Endothelial cell of umbilical vein (primary cell): ENCODE measurements at regions not wholly inside any gene's neighbourhood (a gene's known extent, or its start where the extent isn't known, plus 50 kb on each side); places are given as distances from the start of the nearest gene placed in this dataset.

Source experiments
- BruUV-seq: library from RNA; stranded (reverse); fragments of 400-500 nt; replicated peaks from 2 replicates; lab custom pipeline; 2021; lab: Mats Ljungman, UMichigan
- CTCF ChIA-PET: fragments of 300-600, 350-600 bp; sonication (Branson Sonifier 250); formaldehyde crosslinking; loops from one replicate; lab custom pipeline; 2021; ENCODE audit warnings: antibody characterized with exemption, inconsistent platforms; lab: Charles Lee
- POLR2A ChIA-PET: fragments of 300-600, 350-600 bp; sonication (Branson Sonifier 250); formaldehyde crosslinking; loops from one replicate; lab custom pipeline; 2021; ENCODE audit warnings: antibody characterized with exemption, inconsistent platforms; lab: Charles Lee
- DNase-seq: peaks from one replicate; pipeline ENCODE4 v3.0.0-alpha.2; 2011; ENCODE audit warnings: low read depth, low spot score
- FAIRE-seq: peaks from 2 replicates; lab custom pipeline; 2011; peaks lifted over from hg19 to GRCh38; lab: Jason Lieb, UNC
- H2AFZ ChIP-seq: 2 replicates; pipeline ENCODE4 v1.6.0; 2012; ENCODE audit warnings: low read depth, low read length, control low read depth, inconsistent platforms
- H3K27ac ChIP-seq: 2 replicates; pipeline ENCODE4 v1.5.1; 2011; ENCODE audit warnings: low read depth, mild to moderate bottlenecking, control low read depth, low read length, moderate library complexity; ENCODE audit not compliant: insufficient read depth
- H3K27me3 ChIP-seq, 2 experiments: 2 replicates each; pipeline versions ENCODE4 v1.6.0 to v1.6.1; 2011; ENCODE audit warnings: low read length in 2 of 2, mixed read lengths in 1 of 2; ENCODE audit not compliant: control insufficient read depth in 2 of 2, insufficient read depth in 2 of 2
- H3K36me3 ChIP-seq, 2 experiments: 2 replicates in 1 of 2; 3 replicates in 1 of 2; pipeline ENCODE4 v1.5.1; 2011; ENCODE audit warnings: low read length in 2 of 2, mild to moderate bottlenecking in 1 of 2, moderate library complexity in 1 of 2; ENCODE audit not compliant: control insufficient read depth in 2 of 2, insufficient read depth in 2 of 2; ENCODE audit errors: extremely low read depth in 1 of 2
- H3K4me1 ChIP-seq: 3 replicates; pipeline ENCODE4 v1.5.1; 2011; ENCODE audit warnings: mild to moderate bottlenecking, low read length; ENCODE audit not compliant: control insufficient read depth, insufficient read depth; ENCODE audit errors: extremely low read depth
- H3K4me2 ChIP-seq: 2 replicates; pipeline ENCODE4 v1.6.1; 2011; ENCODE audit warnings: low read length, control low read depth, mixed read lengths; ENCODE audit not compliant: insufficient read depth
- H3K4me3 ChIP-seq, 3 experiments: fragments of 200-600 bp in 1 of 3; sonication (generic), shearing (Covaris generic) in 1 of 3; replicated peaks in 1 of 3; 2 replicates each; pipeline ENCODE4 v1.5.1; 2011 to 2016; ENCODE audit warnings: control low read depth in 3 of 3, low read length in 3 of 3, mild to moderate bottlenecking in 2 of 3, inconsistent platforms in 1 of 3, low read depth in 1 of 3, moderate library complexity in 1 of 3; ENCODE audit not compliant: insufficient read depth in 1 of 3
- H3K79me2 ChIP-seq: 2 replicates; pipeline ENCODE4 v1.6.0; 2012; ENCODE audit warnings: low read length, inconsistent platforms; ENCODE audit not compliant: control insufficient read depth, insufficient read depth
- H3K9ac ChIP-seq: replicated peaks from 2 replicates; pipeline ENCODE3; 2011; ENCODE audit warnings: low read length, control low read depth; ENCODE audit not compliant: insufficient read depth; ENCODE audit errors: extremely low read depth
- H3K9me1 ChIP-seq: replicated peaks from 3 replicates; pipeline ENCODE4 v1.6.0; 2011; ENCODE audit warnings: mild to moderate bottlenecking, low read length; ENCODE audit not compliant: control insufficient read depth, insufficient read depth; ENCODE audit errors: extremely low read depth
- H3K9me3 ChIP-seq: replicated peaks from 2 replicates; pipeline ENCODE4 v1.5.1; 2012; ENCODE audit warnings: low read length, inconsistent platforms; ENCODE audit not compliant: control insufficient read depth, insufficient read depth
- H4K20me1 ChIP-seq: replicated peaks from 2 replicates; pipeline ENCODE3; 2011; ENCODE audit warnings: mild to moderate bottlenecking, low read length; ENCODE audit not compliant: control insufficient read depth, insufficient read depth; ENCODE audit errors: extremely low read depth
- EZH2 ChIP-seq: IDR thresholded peaks from 2 replicates; pipeline ENCODE4 v1.6.1; 2012; ENCODE audit warnings: borderline replicate concordance, low read depth, mild to moderate bottlenecking, moderate library complexity, low read length, inconsistent platforms; ENCODE audit not compliant: severe bottlenecking
- FOS ChIP-seq: IDR thresholded peaks from 2 replicates; pipeline ENCODE4 v1.6.1; 2011; ENCODE audit warnings: mild to moderate bottlenecking, low read length, moderate library complexity, borderline replicate concordance; ENCODE audit not compliant: insufficient read depth
- GATA2 ChIP-seq: IDR thresholded peaks from 2 replicates; pipeline ENCODE4 v1.7.0; 2011; ENCODE audit warnings: low read depth, mild to moderate bottlenecking, moderate library complexity, mixed read lengths, low read length; ENCODE audit not compliant: insufficient read length, insufficient read depth
- JUN ChIP-seq: IDR thresholded peaks from 2 replicates; pipeline ENCODE4 v1.6.1; 2011; ENCODE audit warnings: borderline replicate concordance, low read depth; ENCODE audit not compliant: insufficient read length, insufficient read depth
- MYC ChIP-seq: IDR thresholded peaks from one replicate; pipeline ENCODE4 v1.6.1; 2011; ENCODE audit warnings: mild to moderate bottlenecking, low read depth, low read length
- POLR2A ChIP-seq: IDR thresholded peaks from 2 replicates; pipeline ENCODE4 v1.6.1; 2012; ENCODE audit warnings: low read depth, mild to moderate bottlenecking, control low read depth, low read length
- POLR2AphosphoS5 ChIP-seq: IDR thresholded peaks from 2 replicates; pipeline ENCODE4 v1.6.1; 2012; ENCODE audit warnings: low read depth, mild to moderate bottlenecking, control low read depth, low read length, moderate library complexity; ENCODE audit not compliant: insufficient read depth
- dilution Hi-C: fragments of 300-500 bp; cut with MboI; formaldehyde crosslinking; loops from one replicate; pipeline ENCODE4 v1.15.0; 2019; ENCODE audit warnings: low sequenced_read_pairs; ENCODE audit not compliant: extremely low pct_ligation_motif_present
- intact Hi-C: fragments of 100-400 bp; cut with micrococcal nuclease; formaldehyde crosslinking; loops from one replicate; pipeline ENCODE4 v1.10.0; 2022
- TF ChIP-seq, protein P1 (sequence below): IDR thresholded peaks from 2 replicates; pipeline ENCODE4 v1.6.1; 2011; ENCODE audit not compliant: insufficient read depth, insufficient read length
- TF ChIP-seq, protein P2 (sequence below), 2 donors: IDR thresholded peaks; 1 replicate in 1 of 2; 2 replicates in 1 of 2; pipeline ENCODE4 v1.5.1; 2011; ENCODE audit warnings: low read length in 2 of 2, mild to moderate bottlenecking in 2 of 2, moderate library complexity in 2 of 2, control low read depth in 1 of 2, inconsistent platforms in 1 of 2, low read depth in 1 of 2; ENCODE audit not compliant: insufficient read depth in 1 of 2; ENCODE audit errors: extremely low read depth in 1 of 2

DNA sequence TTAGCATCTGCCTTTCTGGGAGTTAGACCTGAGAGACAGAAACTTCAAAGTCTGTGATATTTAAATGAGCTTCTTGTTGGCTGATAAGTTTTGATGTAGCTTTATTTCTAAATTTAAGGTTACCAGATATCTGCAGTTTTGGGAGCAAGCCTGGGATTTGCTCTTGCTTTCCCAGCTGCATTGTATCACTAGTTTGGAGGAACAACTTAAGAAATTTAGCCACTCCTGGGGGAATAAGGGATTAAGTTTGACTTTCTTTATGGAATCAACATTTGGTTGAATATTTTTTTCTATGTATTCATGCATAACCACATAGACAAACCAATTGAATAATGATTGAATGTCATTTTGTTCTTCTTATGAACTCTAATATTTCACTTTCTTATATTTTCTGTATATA lies 178.6 kb downstream of the POLR1F start:
- Histone ChIP-seq H3K9me1 (peaks cover 2% of the 10 kb centered on the region), H3K9ac (no peak overlapping the region), H3K4me3 (no peak overlapping the region), H3K9me3 (no peaks in the 10 kb centered on the region), H3K36me3 (no peaks in the 10 kb centered on the region), H4K20me1 (no peaks in the 10 kb centered on the region), H3K79me2 (no peaks in the 10 kb centered on the region), H3K4me2 (no peak overlapping the region), H3K4me1 (no peaks in the 10 kb centered on the region), H2AFZ (no peak overlapping the region), H3K27me3 (no peaks in the 10 kb centered on the region), H3K27ac (no peak overlapping the region)
- no peak for DNase-seq
- TF ChIP-seq, protein P1, sequence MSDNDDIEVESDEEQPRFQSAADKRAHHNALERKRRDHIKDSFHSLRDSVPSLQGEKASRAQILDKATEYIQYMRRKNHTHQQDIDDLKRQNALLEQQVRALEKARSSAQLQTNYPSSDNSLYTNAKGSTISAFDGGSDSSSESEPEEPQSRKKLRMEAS, result no peak
- TF ChIP-seq GATA2 (no peak), MYC (no peak), POLR2AphosphoS5 (no peak), JUN (no peak), POLR2A (no peak), EZH2 (no peak), FOS (no peak)
- TF ChIP-seq, protein P2, sequence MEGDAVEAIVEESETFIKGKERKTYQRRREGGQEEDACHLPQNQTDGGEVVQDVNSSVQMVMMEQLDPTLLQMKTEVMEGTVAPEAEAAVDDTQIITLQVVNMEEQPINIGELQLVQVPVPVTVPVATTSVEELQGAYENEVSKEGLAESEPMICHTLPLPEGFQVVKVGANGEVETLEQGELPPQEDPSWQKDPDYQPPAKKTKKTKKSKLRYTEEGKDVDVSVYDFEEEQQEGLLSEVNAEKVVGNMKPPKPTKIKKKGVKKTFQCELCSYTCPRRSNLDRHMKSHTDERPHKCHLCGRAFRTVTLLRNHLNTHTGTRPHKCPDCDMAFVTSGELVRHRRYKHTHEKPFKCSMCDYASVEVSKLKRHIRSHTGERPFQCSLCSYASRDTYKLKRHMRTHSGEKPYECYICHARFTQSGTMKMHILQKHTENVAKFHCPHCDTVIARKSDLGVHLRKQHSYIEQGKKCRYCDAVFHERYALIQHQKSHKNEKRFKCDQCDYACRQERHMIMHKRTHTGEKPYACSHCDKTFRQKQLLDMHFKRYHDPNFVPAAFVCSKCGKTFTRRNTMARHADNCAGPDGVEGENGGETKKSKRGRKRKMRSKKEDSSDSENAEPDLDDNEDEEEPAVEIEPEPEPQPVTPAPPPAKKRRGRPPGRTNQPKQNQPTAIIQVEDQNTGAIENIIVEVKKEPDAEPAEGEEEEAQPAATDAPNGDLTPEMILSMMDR (IDR thresholded peaks at IDR 0.05; ENCODE audit: extremely low read depth in 1 of 2, insufficient read depth in 1 of 2, low read depth in 1 of 2, low read length in 2 of 2), result no peak
- ChIA-PET POLR2A (no interaction called here), CTCF (no interaction called here)
- no TSS peak for BruUV-seq
- dilution Hi-C loops, result no loop called here
- intact Hi-C loops, result no loop called here
- no peak for FAIRE-seq
